ENCODE measurements at regions not wholly inside any gene's neighbourhood (a gene's known extent, or its start where the extent isn't known, plus 50 kb on each side); places are given as distances from the start of the nearest gene placed in this dataset.
"Not testable (repeated sequence)": the region's sequence is repeated elsewhere in the genome, so short reads cannot be mapped to it uniquely, and the experiment has no call there.

- Histone ChIP-seq H3K9me3 (ENCODE audit: low read length) (no peaks in the 10 kb centered on the region), H3K27ac (ENCODE audit: low read depth, low read length) (no peak overlapping the region), H3K36me3 (ENCODE audit: insufficient read depth, low read length) (no peaks in the 10 kb centered on the region), H3K27me3 (ENCODE audit: control insufficient read depth in 1 of 2, insufficient read depth in 2 of 2, low read length in 2 of 2) (no peaks in the 10 kb centered on the region), H3K4me1 (ENCODE audit: insufficient read depth, low read length) (no peaks in the 10 kb centered on the region), H3K9ac (ENCODE audit: low read length) (no peak overlapping the region), H3K4me3 (ENCODE audit: low read depth in 1 of 2, low read length in 2 of 2) (no peak overlapping the region)
Measured at GRCh38 chr3:153445817-153446216, 283.8 kb downstream of the RAP2B start.

- Histone ChIP-seq H3K27me3 (ENCODE audit: control insufficient read depth in 1 of 2, insufficient read depth in 2 of 2, low read length in 2 of 2) (no peaks in the 10 kb centered on the region), H3K4me3 (ENCODE audit: low read depth in 1 of 2, low read length in 2 of 2) (no peak overlapping the region), H3K4me1 (ENCODE audit: insufficient read depth, low read length) (no peaks in the 10 kb centered on the region), H3K9me3 (ENCODE audit: low read length) (no peaks in the 10 kb centered on the region), H3K9ac (ENCODE audit: low read length) (no peak overlapping the region), H3K36me3 (ENCODE audit: insufficient read depth, low read length) (no peaks in the 10 kb centered on the region), H3K27ac (ENCODE audit: low read depth, low read length) (no peak overlapping the region)
Measured at GRCh38 chr3:153448151-153448829, 286.3 kb downstream of the RAP2B start.

- no peak overlapping the region for H3K27ac ChIP-seq (ENCODE audit: low read depth, low read length)
- no peaks in the 10 kb centered on the region for H3K4me1 ChIP-seq (ENCODE audit: insufficient read depth, low read length)
- no peaks in the 10 kb centered on the region for H3K27me3 ChIP-seq (ENCODE audit: control insufficient read depth in 1 of 2, insufficient read depth in 2 of 2, low read length in 2 of 2)
- no peaks in the 10 kb centered on the region for H3K36me3 ChIP-seq (ENCODE audit: insufficient read depth, low read length)
- no peak overlapping the region for H3K9ac ChIP-seq (ENCODE audit: low read length)
- H3K9me3 ChIP-seq (ENCODE audit: low read length) = no peaks in the 10 kb centered on the region
- H3K4me3 ChIP-seq (ENCODE audit: low read depth in 1 of 2, low read length in 2 of 2) = no peak overlapping the region
Measured at GRCh38 chr3:153456833-153457545, 295.0 kb downstream of the RAP2B start.

- H3K27ac ChIP-seq (ENCODE audit: low read depth, low read length) = no peak overlapping the region
- H3K9ac ChIP-seq (ENCODE audit: low read length) = no peak overlapping the region
- H3K4me1 ChIP-seq (ENCODE audit: insufficient read depth, low read length) = no peaks in the 10 kb centered on the region
- no peaks in the 10 kb centered on the region for H3K27me3 ChIP-seq (ENCODE audit: control insufficient read depth in 1 of 2, insufficient read depth in 2 of 2, low read length in 2 of 2)
- H3K9me3 ChIP-seq (ENCODE audit: low read length) = no peaks in the 10 kb centered on the region
- no peaks in the 10 kb centered on the region for H3K36me3 ChIP-seq (ENCODE audit: insufficient read depth, low read length)
- H3K4me3 ChIP-seq (ENCODE audit: low read depth in 1 of 2, low read length in 2 of 2) = no peak overlapping the region
Measured at GRCh38 chr3:153458881-153459280, 296.9 kb downstream of the RAP2B start.

- Histone ChIP-seq H3K9ac (ENCODE audit: low read length) (no peak overlapping the region), H3K27me3 (ENCODE audit: control insufficient read depth in 1 of 2, insufficient read depth in 2 of 2, low read length in 2 of 2) (no peaks in the 10 kb centered on the region), H3K4me1 (ENCODE audit: insufficient read depth, low read length) (no peaks in the 10 kb centered on the region), H3K27ac (ENCODE audit: low read depth, low read length) (no peak overlapping the region), H3K4me3 (ENCODE audit: low read depth in 1 of 2, low read length in 2 of 2) (no peak overlapping the region), H3K36me3 (ENCODE audit: insufficient read depth, low read length) (no peaks in the 10 kb centered on the region), H3K9me3 (ENCODE audit: low read length) (no peaks in the 10 kb centered on the region)
Measured at GRCh38 chr3:153462545-153462944, 300.5 kb downstream of the RAP2B start.

- no peaks in the 10 kb centered on the region for H3K9me3 ChIP-seq (ENCODE audit: low read length)
- H3K4me1 ChIP-seq (ENCODE audit: insufficient read depth, low read length) = no peaks in the 10 kb centered on the region
- H3K4me3 ChIP-seq (ENCODE audit: low read depth in 1 of 2, low read length in 2 of 2) = no peak overlapping the region
- no peak overlapping the region for H3K9ac ChIP-seq (ENCODE audit: low read length)
- H3K27ac ChIP-seq (ENCODE audit: low read depth, low read length) = no peak overlapping the region
- no peaks in the 10 kb centered on the region for H3K27me3 ChIP-seq (ENCODE audit: control insufficient read depth in 1 of 2, insufficient read depth in 2 of 2, low read length in 2 of 2)
- H3K36me3 ChIP-seq (ENCODE audit: insufficient read depth, low read length) = no peaks in the 10 kb centered on the region
Measured at GRCh38 chr3:153463895-153464294, 301.9 kb downstream of the RAP2B start.

- H3K27me3 ChIP-seq (ENCODE audit: control insufficient read depth in 1 of 2, insufficient read depth in 2 of 2, low read length in 2 of 2) = no peaks in the 10 kb centered on the region
- H3K4me3 ChIP-seq (ENCODE audit: low read depth in 1 of 2, low read length in 2 of 2) = no peak overlapping the region
- no peak overlapping the region for H3K9ac ChIP-seq (ENCODE audit: low read length)
- H3K4me1 ChIP-seq (ENCODE audit: insufficient read depth, low read length) = no peaks in the 10 kb centered on the region
- no peak overlapping the region for H3K27ac ChIP-seq (ENCODE audit: low read depth, low read length)
- H3K36me3 ChIP-seq (ENCODE audit: insufficient read depth, low read length) = no peaks in the 10 kb centered on the region
- H3K9me3 ChIP-seq (ENCODE audit: low read length) = no peaks in the 10 kb centered on the region
Measured at GRCh38 chr3:153469162-153469561, 307.1 kb downstream of the RAP2B start.

GRCh38 chr3:153484842-153485241 lies 322.8 kb downstream of the RAP2B start:
- no peaks in the 10 kb centered on the region for H3K36me3 ChIP-seq (ENCODE audit: insufficient read depth, low read length)
- no peaks in the 10 kb centered on the region for H3K27me3 ChIP-seq (ENCODE audit: control insufficient read depth in 1 of 2, insufficient read depth in 2 of 2, low read length in 2 of 2)
- no peak overlapping the region for H3K9ac ChIP-seq (ENCODE audit: low read length)
- H3K4me1 ChIP-seq (ENCODE audit: insufficient read depth, low read length) = no peaks in the 10 kb centered on the region
- no peak overlapping the region for H3K4me3 ChIP-seq (ENCODE audit: low read depth in 1 of 2, low read length in 2 of 2)
- H3K27ac ChIP-seq (ENCODE audit: low read depth, low read length) = no peak overlapping the region
- H3K9me3 ChIP-seq (ENCODE audit: low read length) = no peaks in the 10 kb centered on the region

GRCh38 chr3:153495422-153495821 lies 333.4 kb downstream of the RAP2B start:
- H3K27ac ChIP-seq (ENCODE audit: low read depth, low read length) = no peak overlapping the region
- no peak overlapping the region for H3K9ac ChIP-seq (ENCODE audit: low read length)
- no peaks in the 10 kb centered on the region for H3K4me1 ChIP-seq (ENCODE audit: insufficient read depth, low read length)
- no peaks in the 10 kb centered on the region for H3K27me3 ChIP-seq (ENCODE audit: control insufficient read depth in 1 of 2, insufficient read depth in 2 of 2, low read length in 2 of 2)
- H3K9me3 ChIP-seq (ENCODE audit: low read length) = no peaks in the 10 kb centered on the region
- H3K4me3 ChIP-seq (ENCODE audit: low read depth in 1 of 2, low read length in 2 of 2) = no peak overlapping the region
- H3K36me3 ChIP-seq (ENCODE audit: insufficient read depth, low read length) = no peaks in the 10 kb centered on the region

GRCh38 chr3:153502682-153503081 lies 340.7 kb downstream of the RAP2B start:
- H3K4me3 ChIP-seq (ENCODE audit: low read depth in 1 of 2, low read length in 2 of 2) = no peak overlapping the region
- no peak overlapping the region for H3K9ac ChIP-seq (ENCODE audit: low read length)
- no peaks in the 10 kb centered on the region for H3K9me3 ChIP-seq (ENCODE audit: low read length)
- H3K36me3 ChIP-seq (ENCODE audit: insufficient read depth, low read length) = no peaks in the 10 kb centered on the region
- H3K27ac ChIP-seq (ENCODE audit: low read depth, low read length) = no peak overlapping the region
- no peaks in the 10 kb centered on the region for H3K27me3 ChIP-seq (ENCODE audit: control insufficient read depth in 1 of 2, insufficient read depth in 2 of 2, low read length in 2 of 2)
- H3K4me1 ChIP-seq (ENCODE audit: insufficient read depth, low read length) = no peaks in the 10 kb centered on the region

GRCh38 chr3:153503873-153504272 lies 341.8 kb downstream of the RAP2B start:
- Histone ChIP-seq H3K27me3 (ENCODE audit: control insufficient read depth in 1 of 2, insufficient read depth in 2 of 2, low read length in 2 of 2) (no peaks in the 10 kb centered on the region), H3K4me1 (ENCODE audit: insufficient read depth, low read length) (no peaks in the 10 kb centered on the region), H3K4me3 (ENCODE audit: low read depth in 1 of 2, low read length in 2 of 2) (no peak overlapping the region)

GRCh38 chr3:153506205-153506604 lies 344.2 kb downstream of the RAP2B start:
- H3K27me3 ChIP-seq (ENCODE audit: control insufficient read depth in 1 of 2, insufficient read depth in 2 of 2, low read length in 2 of 2); H3K9ac ChIP-seq (ENCODE audit: low read length); H3K9me3 ChIP-seq (ENCODE audit: low read length); H3K27ac ChIP-seq (ENCODE audit: low read depth, low read length); H3K36me3 ChIP-seq (ENCODE audit: insufficient read depth, low read length); H3K4me1 ChIP-seq (ENCODE audit: insufficient read depth, low read length); H3K4me3 ChIP-seq (ENCODE audit: low read depth in 1 of 2, low read length in 2 of 2): not testable (repeated sequence)

More at GRCh38 chr3:153503873-153504272, 341.8 kb downstream of the RAP2B start:
- Histone ChIP-seq H3K27ac (ENCODE audit: low read depth, low read length) (no peak overlapping the region), H3K36me3 (ENCODE audit: insufficient read depth, low read length) (no peaks in the 10 kb centered on the region), H3K9ac (ENCODE audit: low read length) (no peak overlapping the region), H3K9me3 (ENCODE audit: low read length) (no peaks in the 10 kb centered on the region)
